Activated CD8-positive, alpha-beta T cell treated with anti-CD3 and anti-CD28 coated beads for 36 hours (primary cell): ENCODE measurements at regions not wholly inside any gene's neighbourhood (a gene's known extent, or its start where the extent isn't known, plus 50 kb on each side); places are given as distances from the start of the nearest gene placed in this dataset.

Experiments used
- ATAC-seq: fragments of 200-7000 bp; cut with Tn5 transposase; one replicate; pipeline ENCODE4 v1.10.0; 2021; ENCODE audit warnings: mild to moderate bottlenecking, moderate library complexity
- CTCF ChIA-PET: fragments of 350-600 bp; sonication (Branson Sonifier 250); formaldehyde crosslinking; loops from one replicate; lab custom pipeline; 2021; ENCODE audit warnings: antibody characterized with exemption; lab: Charles Lee
- POLR2A ChIA-PET: fragments of 350-600 bp; sonication (Branson Sonifier 250); formaldehyde crosslinking; loops from one replicate; lab custom pipeline; 2021; ENCODE audit warnings: antibody characterized with exemption; lab: Charles Lee
- DNase-seq: peaks from one replicate; pipeline ENCODE4 v3.0.0-alpha.2; 2020
- H3K27ac Mint-ChIP-seq: one replicate; pipeline ENCODE4 v1.8.0; 2021; ENCODE audit warnings: mild to moderate bottlenecking, mixed read lengths
- H3K27me3 Mint-ChIP-seq: one replicate; pipeline ENCODE4 v1.8.0; 2021; ENCODE audit warnings: mixed read lengths
- H3K36me3 Mint-ChIP-seq: one replicate; pipeline ENCODE4 v1.8.0; 2021; ENCODE audit warnings: low read depth, mixed read lengths
- H3K4me1 Mint-ChIP-seq: one replicate; pipeline ENCODE4 v1.8.0; 2021; ENCODE audit warnings: low read depth, mixed read lengths
- H3K4me3 Mint-ChIP-seq: one replicate; pipeline ENCODE4 v1.8.0; 2021; ENCODE audit warnings: mild to moderate bottlenecking, moderate library complexity, mixed read lengths
- H3K9me3 Mint-ChIP-seq: one replicate; pipeline ENCODE4 v1.8.0; 2021; ENCODE audit warnings: mixed read lengths
- intact Hi-C: fragments of 100-400 bp; cut with micrococcal nuclease; formaldehyde crosslinking; loops from one replicate; pipeline ENCODE4 v1.10.0; 2022
- TF ChIP-seq, protein P1 (sequence below): fragments of 200-600 bp; IDR thresholded peaks from one replicate; pipeline ENCODE4 v1.8.0; 2022; ENCODE audit warnings: antibody characterized with exemption, mild to moderate bottlenecking

GRCh38 chr14:85172889-85173477, 357.0 kb upstream of the FLRT2 start:
- DNase-seq (no peak), ATAC-seq (no peak)
- Mint-ChIP-seq H3K4me1 (no peaks in the 10 kb centered on the region), H3K9me3 (peaks cover 6% of the 10 kb centered on the region), H3K27ac (no peak overlapping the region), H3K36me3 (no peaks in the 10 kb centered on the region), H3K4me3 (no peak overlapping the region), H3K27me3 (no peaks in the 10 kb centered on the region)
- TF ChIP-seq, protein P1, sequence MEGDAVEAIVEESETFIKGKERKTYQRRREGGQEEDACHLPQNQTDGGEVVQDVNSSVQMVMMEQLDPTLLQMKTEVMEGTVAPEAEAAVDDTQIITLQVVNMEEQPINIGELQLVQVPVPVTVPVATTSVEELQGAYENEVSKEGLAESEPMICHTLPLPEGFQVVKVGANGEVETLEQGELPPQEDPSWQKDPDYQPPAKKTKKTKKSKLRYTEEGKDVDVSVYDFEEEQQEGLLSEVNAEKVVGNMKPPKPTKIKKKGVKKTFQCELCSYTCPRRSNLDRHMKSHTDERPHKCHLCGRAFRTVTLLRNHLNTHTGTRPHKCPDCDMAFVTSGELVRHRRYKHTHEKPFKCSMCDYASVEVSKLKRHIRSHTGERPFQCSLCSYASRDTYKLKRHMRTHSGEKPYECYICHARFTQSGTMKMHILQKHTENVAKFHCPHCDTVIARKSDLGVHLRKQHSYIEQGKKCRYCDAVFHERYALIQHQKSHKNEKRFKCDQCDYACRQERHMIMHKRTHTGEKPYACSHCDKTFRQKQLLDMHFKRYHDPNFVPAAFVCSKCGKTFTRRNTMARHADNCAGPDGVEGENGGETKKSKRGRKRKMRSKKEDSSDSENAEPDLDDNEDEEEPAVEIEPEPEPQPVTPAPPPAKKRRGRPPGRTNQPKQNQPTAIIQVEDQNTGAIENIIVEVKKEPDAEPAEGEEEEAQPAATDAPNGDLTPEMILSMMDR: no peak
- POLR2A ChIA-PET: no interaction called here
- CTCF ChIA-PET: no interaction called here
- intact Hi-C loops: no loop called here

DNA sequence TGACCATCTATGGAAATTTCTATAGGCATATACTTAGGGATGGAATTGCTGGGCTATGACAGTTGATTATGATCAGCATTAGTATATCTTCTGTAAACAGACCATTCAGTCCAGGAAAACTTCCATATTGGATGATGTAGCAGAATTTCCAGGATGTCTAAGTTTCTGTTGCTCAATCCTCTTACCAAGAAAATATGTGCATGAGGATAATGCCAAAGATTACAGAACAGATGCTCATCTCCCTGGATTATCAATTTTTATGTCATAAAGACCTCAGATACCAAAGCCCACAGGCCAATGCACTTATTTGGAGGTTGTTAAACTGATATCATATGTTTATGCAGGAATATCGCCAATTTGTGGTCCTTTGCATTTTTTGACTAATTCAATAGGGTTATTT, 354.4 kb upstream of the FLRT2 start:
- TF ChIP-seq, protein P1: no peak
- ChIA-PET CTCF (no interaction called here), POLR2A (no interaction called here)

GRCh38 chr14:85178864-85179263, 351.1 kb upstream of the FLRT2 start:
- Mint-ChIP-seq H3K9me3 (peaks cover 4% of the 10 kb centered on the region), H3K4me3 (no peak overlapping the region), H3K4me1 (no peaks in the 10 kb centered on the region), H3K27ac (no peak overlapping the region), H3K36me3 (no peaks in the 10 kb centered on the region), H3K27me3 (no peaks in the 10 kb centered on the region)
- no peak for ATAC-seq
- no peak for DNase-seq
- intact Hi-C loops: no loop called here
- ChIA-PET POLR2A (no interaction called here), CTCF (no interaction called here)
- TF ChIP-seq, protein P1: no peak

More for the DNA sequence above, 354.4 kb upstream of the FLRT2 start:
- no peaks in the 10 kb centered on the region for H3K4me1 Mint-ChIP-seq
- no peak overlapping the region for H3K27ac Mint-ChIP-seq
- DNase-seq (no peak), ATAC-seq (no peak)
- H3K4me3 Mint-ChIP-seq: no peak overlapping the region
- H3K36me3 Mint-ChIP-seq: no peaks in the 10 kb centered on the region
- no peaks in the 10 kb centered on the region for H3K27me3 Mint-ChIP-seq
- intact Hi-C loops: no loop called here
- H3K9me3 Mint-ChIP-seq: peaks cover 6% of the 10 kb centered on the region

DNA sequence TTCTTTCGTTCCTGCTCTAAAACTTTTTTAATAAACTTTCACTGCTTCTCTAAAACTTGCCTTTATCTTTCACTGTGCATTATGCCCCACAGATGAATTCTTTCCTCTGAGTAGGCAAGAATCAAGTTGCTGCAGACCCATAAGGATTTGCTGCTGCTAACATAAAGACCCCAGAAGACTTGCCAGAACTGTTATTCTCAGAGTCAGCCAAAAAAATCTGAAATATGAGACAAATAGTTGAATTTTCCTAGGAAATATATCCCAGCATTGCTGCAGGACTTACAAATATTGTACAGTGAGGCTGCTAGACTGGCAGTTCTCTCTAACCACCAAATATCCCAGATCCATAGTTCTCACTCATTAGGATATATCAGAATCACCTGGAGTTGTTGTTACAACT, 349.1 kb upstream of the FLRT2 start:
- POLR2A ChIA-PET: no interaction called here
- H3K4me3 Mint-ChIP-seq: no peak overlapping the region
- no peak for DNase-seq
- intact Hi-C loops: no loop called here
- H3K4me1 Mint-ChIP-seq: no peaks in the 10 kb centered on the region
- H3K36me3 Mint-ChIP-seq: no peaks in the 10 kb centered on the region
- peaks cover 6% of the 10 kb centered on the region for H3K9me3 Mint-ChIP-seq
- no peak for ATAC-seq
- no peak overlapping the region for H3K27ac Mint-ChIP-seq
- no peaks in the 10 kb centered on the region for H3K27me3 Mint-ChIP-seq
- CTCF ChIA-PET: no interaction called here
- TF ChIP-seq, protein P1: no peak

DNA sequence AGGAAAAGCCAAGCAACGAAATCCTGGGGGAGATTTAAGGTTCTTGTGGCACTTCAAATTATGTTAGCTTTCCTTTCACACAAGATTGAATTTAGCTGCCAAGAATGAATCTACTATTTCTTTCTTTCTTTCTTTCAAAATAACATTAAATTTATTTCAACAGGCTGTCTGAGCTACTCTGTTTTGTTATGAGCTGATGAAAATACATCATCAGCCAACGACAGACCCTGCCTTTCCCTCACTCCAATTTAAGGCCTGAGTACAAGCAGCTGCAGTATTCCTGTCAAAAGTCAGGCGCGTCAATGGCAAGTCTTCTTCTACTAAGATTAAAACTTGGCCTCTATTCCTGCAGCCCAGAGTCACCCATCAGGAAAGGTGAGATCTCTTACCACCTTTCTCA, 347.7 kb upstream of the FLRT2 start:
- TF ChIP-seq, protein P1: no peak
- no peaks in the 10 kb centered on the region for H3K4me1 Mint-ChIP-seq
- intact Hi-C loops: no loop called here

More for the DNA sequence above, 347.7 kb upstream of the FLRT2 start:
- no peaks in the 10 kb centered on the region for H3K27me3 Mint-ChIP-seq
- peaks cover 2% of the 10 kb centered on the region for H3K9me3 Mint-ChIP-seq
- H3K27ac Mint-ChIP-seq: no peak overlapping the region
- H3K36me3 Mint-ChIP-seq: no peaks in the 10 kb centered on the region
- CTCF ChIA-PET: no interaction called here
- ATAC-seq (no peak), DNase-seq (no peak)
- no peak overlapping the region for H3K4me3 Mint-ChIP-seq
- POLR2A ChIA-PET: no interaction called here
